Activated CD8-positive, alpha-beta memory T cell treated with anti-CD3 and anti-CD28 coated beads, Interleukin-2, amount 50 U/mL, for 1 hour (primary cell): ENCODE measurements at regions not wholly inside any gene's neighbourhood (a gene's known extent, or its start where the extent isn't known, plus 50 kb on each side); places are given as distances from the start of the nearest gene placed in this dataset.

Experiments used
- DNase-seq: peaks from one replicate; pipeline ENCODE4 v3.0.0-alpha.2; 2020; ENCODE audit errors: extremely low read depth

DNA sequence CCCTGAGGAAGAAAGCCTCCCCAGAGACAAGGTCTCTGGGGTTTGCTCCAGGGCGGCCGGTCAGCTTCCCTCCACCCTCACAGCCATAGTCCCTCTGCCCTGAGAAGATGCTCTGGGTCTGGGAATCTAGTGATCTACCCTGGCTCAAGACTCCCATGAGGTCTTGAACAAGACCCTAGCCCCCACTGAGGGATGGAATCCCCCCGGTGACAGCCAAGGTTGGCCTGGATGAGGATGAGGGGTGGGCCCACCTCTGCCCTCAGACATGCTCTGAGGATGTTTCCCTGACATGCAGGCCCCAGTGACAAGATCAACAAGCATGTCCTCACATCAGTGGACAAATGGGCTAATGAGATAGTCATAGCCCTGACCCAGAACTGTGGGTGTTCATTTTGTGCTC, 138.6 kb downstream of the C5orf15 start:
- DNase-seq = no peak

GRCh38 chr5:133828722-133829121, 139.7 kb downstream of the C5orf15 start:
- no peak for DNase-seq

- DNase-seq = no peak
Observed at GRCh38 chr5:133827830-133828229, 140.6 kb downstream of the C5orf15 start.

- DNase-seq = no peak
Observed at GRCh38 chr5:133827011-133827410, 141.4 kb downstream of the C5orf15 start.

DNA sequence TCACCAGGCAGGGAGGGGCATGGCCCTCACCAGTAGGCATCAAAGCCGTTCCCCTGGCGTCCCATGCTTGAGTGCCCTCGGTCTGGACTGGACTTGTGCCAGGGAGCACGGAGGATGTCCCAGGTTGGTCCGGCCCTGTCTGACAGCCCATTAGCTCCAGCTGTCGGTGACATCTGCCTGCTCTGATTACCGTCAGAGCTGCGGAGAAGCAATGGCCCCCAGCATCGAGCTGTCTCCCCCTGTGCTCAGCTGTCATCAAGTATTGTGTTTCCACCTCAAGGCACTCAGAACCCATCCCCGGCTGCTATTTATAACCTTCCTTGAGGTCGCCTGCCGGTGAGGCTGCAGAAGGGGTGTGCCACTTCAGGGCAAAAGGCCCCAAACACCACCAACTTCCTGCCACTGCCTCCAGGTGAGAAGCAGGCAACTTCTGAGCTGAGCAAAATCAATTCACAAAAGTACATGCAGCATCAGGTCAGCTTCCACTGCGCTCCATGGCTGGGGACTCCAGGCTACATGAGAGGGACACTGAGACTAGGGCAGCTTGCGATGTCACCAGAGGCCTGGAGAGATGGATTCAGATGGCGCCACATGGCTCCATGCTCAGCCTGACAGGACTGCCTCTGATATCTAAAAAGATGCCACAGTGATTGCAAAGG, 142.7 kb downstream of the C5orf15 start:
- peak; percentile 18 for DNase-seq

DNA sequence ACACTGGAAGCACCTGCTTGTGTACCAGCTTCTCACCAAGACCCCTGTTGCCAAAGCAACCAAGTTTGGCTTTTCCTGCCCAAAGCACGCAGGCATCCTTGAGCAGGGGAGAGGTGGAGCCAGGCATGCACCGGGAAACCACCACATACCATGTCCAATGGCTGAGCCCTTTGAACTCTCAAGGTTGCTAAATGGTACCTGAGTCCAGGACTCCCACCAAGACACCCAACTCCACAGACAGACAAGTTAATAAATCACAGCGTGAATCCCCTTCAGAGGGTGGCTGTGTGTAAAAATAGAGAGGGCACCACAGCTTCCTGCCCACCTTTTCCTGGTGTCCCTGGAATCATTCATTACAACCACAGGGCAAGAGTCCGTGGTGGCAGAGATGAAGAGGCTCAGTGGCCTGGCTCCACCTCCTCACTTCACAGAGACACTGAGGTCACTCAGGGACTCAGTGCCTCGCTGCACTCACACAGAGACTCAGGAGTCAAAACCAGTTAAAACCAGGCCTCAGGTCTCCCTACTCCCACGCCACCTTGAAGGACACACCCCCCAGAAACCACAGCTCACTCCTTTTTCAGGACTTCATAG, 143.7 kb downstream of the C5orf15 start:
- DNase-seq = no peak

DNA sequence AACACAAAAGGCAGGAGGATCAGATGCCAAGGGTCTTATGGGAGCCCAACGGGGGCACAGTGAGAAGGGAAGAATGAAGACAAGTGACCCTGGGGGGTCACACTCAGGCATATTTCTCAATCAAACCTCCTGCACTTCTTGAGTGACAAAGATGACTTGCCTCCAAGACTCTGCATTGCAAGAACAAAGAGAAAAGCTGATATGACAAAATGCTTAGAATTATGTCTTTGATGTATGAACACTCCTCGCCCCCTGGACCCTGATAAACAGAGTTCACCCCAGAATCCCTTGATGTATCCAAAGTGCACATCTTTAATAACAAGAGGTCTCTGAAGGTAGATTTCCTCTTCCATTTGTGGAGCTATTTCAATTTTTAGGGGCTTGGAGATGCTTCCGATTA, 146.5 kb downstream of the C5orf15 start:
- no peak for DNase-seq

DNA sequence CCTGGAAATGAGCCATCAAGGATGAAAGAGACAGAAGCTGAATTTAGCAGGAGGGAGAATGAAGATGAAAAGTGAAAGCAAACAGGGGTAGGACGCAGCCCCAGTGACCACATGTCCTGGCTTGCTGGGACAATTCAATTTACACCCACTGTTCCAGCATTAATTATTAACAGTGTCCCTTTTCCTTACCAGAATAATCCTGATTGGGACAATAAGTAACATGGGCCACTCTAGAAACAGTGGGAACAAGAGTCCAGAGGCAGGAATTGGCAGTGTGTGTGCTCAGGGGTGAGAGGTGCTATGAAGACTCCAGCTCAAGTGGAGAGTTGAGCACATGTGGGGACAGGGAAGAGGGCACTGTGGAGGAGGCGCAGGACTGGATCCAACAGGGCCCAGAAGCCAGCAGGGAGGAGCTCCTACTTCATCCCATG, 147.1 kb downstream of the C5orf15 start:
- no peak for DNase-seq

- DNase-seq = no peak
Observed at GRCh38 chr5:133820507-133820906, 147.9 kb downstream of the C5orf15 start.

- DNase-seq = no peak
Observed at GRCh38 chr5:133819977-133820471, 148.4 kb downstream of the C5orf15 start.

DNA sequence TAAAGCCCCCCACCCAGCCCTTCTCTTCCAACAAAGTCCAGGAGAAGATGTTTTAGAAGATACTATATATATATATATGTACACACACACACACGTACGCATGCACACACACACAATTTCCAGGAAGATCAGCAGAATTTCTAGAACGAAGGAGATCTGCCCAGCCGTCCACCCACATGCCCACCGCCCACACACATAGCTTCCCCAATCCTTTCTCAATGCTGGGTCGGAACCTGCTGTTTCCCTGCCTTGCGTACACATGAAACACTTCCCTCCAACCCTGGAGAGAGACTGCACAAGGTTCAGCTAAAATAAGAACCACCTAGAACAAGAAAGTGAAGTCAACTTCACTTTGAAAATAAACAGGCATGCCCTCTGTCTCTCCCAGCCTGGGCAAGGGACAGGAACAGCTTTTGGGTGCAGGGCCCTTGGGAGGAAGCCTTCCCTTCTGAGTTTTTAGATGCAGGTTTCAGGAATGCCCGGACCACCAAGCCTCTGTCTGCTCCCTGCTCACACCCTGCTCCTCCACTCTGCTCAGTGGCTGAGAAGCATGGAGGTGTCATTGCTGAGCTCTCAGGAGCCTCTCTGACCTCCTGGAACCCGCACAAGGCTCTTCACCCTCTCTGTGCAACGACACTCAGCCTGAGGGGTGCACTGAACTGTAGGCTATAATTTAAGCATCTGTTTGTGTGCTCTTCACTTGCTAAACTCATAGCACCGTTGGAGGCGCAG, 149.4 kb downstream of the C5orf15 start:
- DNase-seq = no peak

DNA sequence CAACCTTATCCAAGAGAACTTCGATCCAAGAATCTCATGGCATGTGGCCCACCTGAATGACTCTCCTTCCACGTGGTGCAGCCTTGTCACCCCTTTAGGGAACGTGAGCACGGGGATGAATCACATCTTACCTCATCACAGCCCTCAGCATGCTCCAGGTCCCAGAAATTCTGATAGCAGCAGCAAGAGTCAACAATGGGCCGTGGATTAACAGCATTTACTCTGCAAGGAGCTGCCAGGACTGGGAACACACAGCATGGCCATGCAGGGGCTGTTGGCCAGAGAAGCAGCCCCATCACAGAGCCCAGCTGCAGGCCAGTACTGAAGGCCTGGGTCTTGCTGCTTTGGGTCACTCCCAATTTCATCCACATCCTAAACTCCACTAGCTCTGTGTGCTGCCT, 150.4 kb downstream of the C5orf15 start:
- DNase-seq = no peak

DNA sequence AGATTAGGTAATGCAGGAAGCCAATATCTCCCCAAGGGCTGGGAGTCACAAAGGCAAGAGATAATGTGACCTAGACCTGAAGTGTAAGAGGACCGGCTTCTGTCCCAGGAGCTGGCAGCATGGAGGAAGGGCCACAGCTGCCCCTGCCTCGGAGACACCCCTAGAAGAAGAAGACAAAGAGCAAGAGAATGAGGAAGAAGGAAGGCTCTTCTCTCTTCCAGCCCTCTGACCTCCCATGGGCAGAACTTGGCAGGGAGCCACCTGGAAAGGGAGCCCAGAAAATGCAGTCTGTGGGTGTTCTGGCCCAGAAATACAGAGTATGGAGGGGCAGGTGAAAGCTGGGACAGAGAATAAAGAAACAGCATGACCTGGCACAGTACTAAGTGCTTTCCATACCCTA, 151.0 kb downstream of the C5orf15 start:
- DNase-seq = no peak

DNA sequence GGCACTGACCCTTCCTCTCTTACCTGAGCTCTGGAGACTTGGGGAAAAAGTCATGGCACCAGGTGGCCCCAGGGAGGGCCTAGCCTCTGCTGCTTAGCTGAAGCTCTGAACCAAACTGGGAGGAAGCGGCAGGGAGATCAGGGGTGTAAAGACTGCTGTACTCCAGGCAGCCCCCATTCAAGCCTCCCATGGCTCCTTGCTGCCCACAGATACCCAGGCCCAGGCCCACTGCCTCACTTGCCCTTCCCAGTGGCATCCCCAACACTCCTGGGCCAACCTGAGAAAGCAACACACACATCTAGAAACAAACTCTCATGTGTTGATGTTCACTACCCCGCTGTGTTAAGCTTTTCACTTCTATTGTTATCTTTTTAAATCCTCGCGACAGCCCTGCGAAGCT, 151.6 kb downstream of the C5orf15 start:
- no peak for DNase-seq

DNA sequence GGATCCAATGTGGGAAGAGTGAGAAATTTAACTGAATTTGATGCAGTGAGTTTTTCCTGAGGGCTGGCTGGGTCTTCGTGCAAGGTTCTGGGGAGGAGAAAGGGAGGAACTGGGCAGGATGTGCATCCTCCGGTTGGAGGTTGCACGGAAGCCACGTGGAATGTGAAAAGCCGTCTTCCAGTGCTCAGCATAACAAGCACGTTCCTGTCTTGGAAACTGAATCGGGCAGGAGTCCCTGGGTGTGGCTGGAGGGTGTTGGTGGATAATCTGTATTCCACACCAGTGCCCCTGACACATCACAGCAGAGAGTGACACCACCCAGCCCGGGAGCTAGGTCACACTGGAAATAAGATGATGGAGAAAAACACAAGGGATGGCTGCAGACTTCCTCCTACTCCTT, 154.3 kb downstream of the C5orf15 start:
- no peak for DNase-seq

DNA sequence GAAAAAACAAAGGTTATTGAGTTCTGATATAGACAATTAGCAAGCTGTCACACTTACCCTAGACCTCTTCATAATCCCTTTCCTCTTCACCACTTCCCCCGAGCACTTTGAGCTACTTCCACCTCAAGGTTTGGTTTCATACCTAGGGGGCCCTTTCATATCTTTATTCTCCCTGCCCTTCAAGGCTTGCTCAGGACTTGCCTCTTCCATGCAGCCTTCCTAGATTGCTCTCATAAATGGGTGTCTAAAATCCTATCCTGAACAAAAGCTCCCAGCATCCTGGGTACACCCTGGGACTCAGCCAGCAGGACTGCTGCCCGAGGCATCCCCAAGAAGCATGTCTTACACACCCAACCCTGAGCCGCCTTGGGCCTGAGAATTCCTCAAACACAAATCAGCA, 157.3 kb downstream of the C5orf15 start:
- no peak for DNase-seq

GRCh38 chr5:133809801-133810200, 158.6 kb downstream of the C5orf15 start:
- no peak for DNase-seq

- no peak for DNase-seq
Observed at GRCh38 chr5:133807348-133807747, 161.1 kb downstream of the C5orf15 start.

- no peak for DNase-seq
Observed at GRCh38 chr5:133806847-133807246, 161.6 kb downstream of the C5orf15 start.

DNA sequence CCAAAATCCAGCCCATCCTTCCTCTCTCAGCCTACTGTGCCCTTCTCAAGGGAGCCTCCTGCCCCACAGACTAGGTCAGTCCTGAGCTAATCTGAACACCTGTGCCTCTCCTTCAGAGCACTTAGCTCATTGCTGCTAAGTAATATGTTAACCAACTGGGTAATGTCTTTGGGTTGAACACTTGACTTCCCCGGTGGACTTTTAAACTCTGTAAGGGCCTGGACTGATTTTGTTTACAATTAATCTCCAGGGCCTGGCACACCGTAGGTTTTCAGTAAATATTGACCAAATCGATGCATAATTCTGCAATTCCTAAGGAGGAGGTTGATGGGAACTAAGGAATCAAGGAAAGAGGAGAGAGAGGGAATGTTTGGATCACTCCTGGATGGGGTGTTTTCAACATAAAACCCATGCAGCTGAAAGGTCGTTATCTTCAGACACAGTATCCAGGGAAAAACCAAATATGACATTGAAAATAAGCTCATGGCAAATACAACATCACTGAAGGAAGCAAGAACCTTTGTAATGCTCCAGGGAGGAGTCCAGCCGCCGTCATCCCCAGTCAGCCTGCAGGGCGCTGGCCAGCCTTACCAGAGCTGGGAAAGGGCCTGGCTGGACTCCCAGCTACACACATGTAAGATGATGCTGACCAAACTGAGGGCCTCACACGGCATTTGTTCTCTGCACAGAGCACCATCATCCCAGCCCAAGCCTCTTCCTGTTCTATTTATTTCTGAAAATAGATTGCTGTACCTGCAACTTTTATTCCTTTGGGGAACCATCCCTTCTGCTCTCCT, 166.3 kb downstream of the C5orf15 start:
- DNase-seq = no peak

- DNase-seq = no peak
Observed at GRCh38 chr5:133801431-133801830, 167.0 kb downstream of the C5orf15 start.

DNA sequence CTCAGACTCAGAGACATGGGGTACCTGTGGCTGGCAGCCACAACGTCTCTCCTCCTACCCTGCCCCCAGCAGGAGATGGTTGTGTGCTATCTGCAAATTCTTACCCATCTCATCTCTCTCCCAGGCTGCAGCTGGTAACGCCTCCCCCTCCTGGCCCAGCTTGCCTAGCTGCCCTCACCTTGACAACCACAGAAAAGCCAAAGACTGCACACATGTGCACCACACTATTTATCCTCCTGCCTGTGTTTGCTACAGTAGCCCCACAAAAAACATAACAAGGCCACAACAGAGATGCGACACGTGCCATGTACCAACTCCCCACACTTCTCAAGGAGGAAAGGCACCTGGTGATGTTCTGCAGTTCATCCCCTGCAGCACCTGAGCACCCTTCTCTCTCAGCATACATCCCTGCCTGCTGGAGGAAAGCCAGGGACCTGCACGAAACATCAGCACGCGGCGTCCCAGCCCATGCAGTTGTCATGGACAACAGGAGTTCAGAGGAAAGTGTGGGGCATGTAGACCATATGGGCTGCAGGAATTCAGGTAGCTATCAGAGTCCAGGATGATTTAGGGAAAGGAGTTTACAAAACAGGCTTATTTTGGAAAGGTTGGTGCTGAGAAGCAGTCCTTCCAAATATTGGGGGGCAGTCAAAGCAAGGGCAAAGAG, 168.7 kb downstream of the C5orf15 start:
- DNase-seq = no peak
